HG03571 (cell line): ENCODE measurements at regions not wholly inside any gene's neighbourhood (a gene's known extent, or its start where the extent isn't known, plus 50 kb on each side); places are given as distances from the start of the nearest gene placed in this dataset.

Experiments used
- ATAC-seq: cut with Tn5 transposase; IDR thresholded peaks from one replicate; pipeline ENCODE4 v1.9.1; 2021; ENCODE audit not compliant: unreplicated experiment

- no peak for ATAC-seq
Measured at GRCh38 chr6:104326173-104327001, 533.3 kb downstream of the HACE1 start.

- ATAC-seq, result no peak
Measured at GRCh38 chr6:104325341-104326172, 534.2 kb downstream of the HACE1 start.

GRCh38 chr6:104324301-104324700 lies 535.4 kb downstream of the HACE1 start:
- ATAC-seq, result no peak

- no peak for ATAC-seq
Measured at GRCh38 chr6:104322841-104323240, 536.9 kb downstream of the HACE1 start.

- no peak for ATAC-seq
Measured at GRCh38 chr6:104321301-104321700, 538.4 kb downstream of the HACE1 start.

- no peak for ATAC-seq
Measured at GRCh38 chr6:104320896-104321295, 538.8 kb downstream of the HACE1 start.

GRCh38 chr6:104312851-104313250 lies 546.9 kb downstream of the HACE1 start:
- ATAC-seq, result no peak

- no peak for ATAC-seq
Measured at GRCh38 chr6:104306211-104306610, 553.5 kb downstream of the HACE1 start.

GRCh38 chr6:104305206-104305605 lies 554.5 kb downstream of the HACE1 start:
- no peak for ATAC-seq

GRCh38 chr6:104301951-104302350 lies 557.8 kb downstream of the HACE1 start:
- ATAC-seq, result no peak

GRCh38 chr6:104286641-104287040 lies 573.1 kb downstream of the HACE1 start:
- ATAC-seq, result no peak

- no peak for ATAC-seq
Measured at GRCh38 chr6:104284872-104285271, 574.8 kb downstream of the HACE1 start.

GRCh38 chr6:104282581-104282980 lies 577.1 kb downstream of the HACE1 start:
- no peak for ATAC-seq

- ATAC-seq, result no peak
Measured at GRCh38 chr6:104281370-104281769, 578.3 kb downstream of the HACE1 start.

GRCh38 chr6:104268389-104268788 lies 591.3 kb downstream of the HACE1 start:
- ATAC-seq, result no peak

- ATAC-seq, result no peak
Measured at GRCh38 chr6:104266922-104267321, 592.8 kb downstream of the HACE1 start.

- no peak for ATAC-seq
Measured at GRCh38 chr6:104256646-104257045, 603.1 kb downstream of the HACE1 start.

- no peak for ATAC-seq
Measured at GRCh38 chr6:104253236-104253635, 606.5 kb downstream of the HACE1 start.

- no peak for ATAC-seq
Measured at GRCh38 chr6:104252276-104252675, 607.4 kb downstream of the HACE1 start.

- no peak for ATAC-seq
Measured at GRCh38 chr6:104251651-104252050, 608.1 kb downstream of the HACE1 start.

- ATAC-seq, result no peak
Measured at GRCh38 chr6:104240865-104241264, 618.9 kb downstream of the HACE1 start.

GRCh38 chr6:104239971-104240370 lies 619.7 kb downstream of the HACE1 start:
- ATAC-seq, result no peak
